HepG2 (cell line): ENCODE measurements at regions not wholly inside any gene's neighbourhood (a gene's known extent, or its start where the extent isn't known, plus 50 kb on each side); places are given as distances from the start of the nearest gene placed in this dataset.

Experiments
- FOXA1 ChIP-seq, 2 experiments: fragments of 450-650 bp in 1 of 2; sonication (generic) in 1 of 2; formaldehyde crosslinking in 1 of 2; IDR thresholded peaks; 2 replicates each; pipeline versions ENCODE4 v1.4.0 to v1.6.1; 2016 to 2020; ENCODE audit warnings: missing genetic modification reagents in 1 of 2
- GABPA ChIP-seq, 2 experiments: IDR thresholded peaks; 2 replicates each; pipeline ENCODE4 v1.6.1; 2011 to 2016; ENCODE audit warnings: low read depth in 2 of 2, low read length in 1 of 2, missing biosample characterization in 1 of 2, missing genetic modification characterization in 1 of 2
- NCOA2 ChIP-seq: sonication (generic); formaldehyde crosslinking; IDR thresholded peaks from 2 replicates; pipeline ENCODE4 v1.8.0; 2022; ENCODE audit warnings: inconsistent platforms
- NFKBIZ ChIP-seq: IDR thresholded peaks from 2 replicates; pipeline ENCODE4 v1.6.1; 2018; ENCODE audit warnings: missing genetic modification reagents, missing compliant biosample characterization
- POLR2A ChIP-seq, 2 experiments: IDR thresholded peaks; 2 replicates each; pipeline ENCODE4 v1.6.1; 2011; ENCODE audit warnings: low read depth in 2 of 2, low read length in 2 of 2, mild to moderate bottlenecking in 1 of 2, moderate library complexity in 1 of 2; ENCODE audit not compliant: insufficient read depth in 1 of 2
- SOX5 ChIP-seq: IDR thresholded peaks from 2 replicates; pipeline ENCODE4 v1.6.1; 2016; ENCODE audit warnings: borderline replicate concordance
- TCF12 ChIP-seq, 2 experiments: fragments of 450-650 bp in 1 of 2; sonication (generic) in 1 of 2; formaldehyde crosslinking in 1 of 2; IDR thresholded peaks; 2 replicates each; pipeline versions ENCODE4 v1.6.1 to v1.8.0; 2017 to 2022; ENCODE audit warnings: antibody characterized with exemption in 1 of 2, mild to moderate bottlenecking in 1 of 2, missing genetic modification reagents in 1 of 2, moderate library complexity in 1 of 2
- ZFX ChIP-seq: sonication (generic); formaldehyde crosslinking; IDR thresholded peaks from 2 replicates; pipeline ENCODE4 v1.4.0; 2020; ENCODE audit warnings: mild to moderate bottlenecking, low read depth, missing genetic modification reagents, moderate library complexity
- ZNF143 ChIP-seq: sonication (generic); formaldehyde crosslinking; IDR thresholded peaks from 2 replicates; pipeline ENCODE4 v1.4.0; 2020; ENCODE audit warnings: missing genetic modification reagents
- TF ChIP-seq, protein P1 (sequence below): sonication (generic); formaldehyde crosslinking; IDR thresholded peaks from 2 replicates; pipeline ENCODE4 v1.4.0; 2020; ENCODE audit warnings: missing genetic modification reagents, mild to moderate bottlenecking, borderline replicate concordance
- TF ChIP-seq, protein P2 (sequence below): sonication (generic); formaldehyde crosslinking; IDR thresholded peaks from 2 replicates; pipeline ENCODE4 v1.5.0; 2020; ENCODE audit warnings: mild to moderate bottlenecking, missing genetic modification reagents, moderate library complexity

DNA sequence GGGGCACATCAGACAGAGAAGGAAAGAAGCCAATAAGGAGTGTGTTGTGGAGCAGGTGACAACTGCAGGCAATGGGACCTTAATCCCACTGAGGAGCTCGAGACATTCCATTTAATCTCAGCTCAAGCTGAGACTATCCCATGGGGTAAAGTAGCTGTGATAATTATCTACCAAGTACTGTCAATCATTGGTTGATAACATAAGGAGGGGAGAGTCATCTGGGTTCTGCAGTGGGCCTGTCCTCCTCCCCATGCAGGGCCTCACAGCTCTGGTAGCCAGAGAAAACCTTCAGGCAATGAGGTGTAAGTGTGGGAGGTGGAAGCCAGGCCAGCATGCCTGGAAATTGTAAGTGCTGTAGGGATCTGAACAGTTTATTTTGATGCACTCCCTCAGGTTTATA, 375.0 kb upstream of the ARID1B start:
- TF ChIP-seq GABPA (IDR thresholded peaks at IDR 0.05; ENCODE audit: low read depth, low read length) (no peak), GABPA (CRISPR knock-in tag; IDR thresholded peaks at IDR 0.05; ENCODE audit: low read depth) (no peak), SOX5 (no peak), ZNF143 (CRISPR knock-in tag) (no peak), TCF12 (IDR thresholded peaks at IDR 0.05) (no peak), TCF12 (CRISPR knock-in tag; IDR thresholded peaks at IDR 0.05) (no peak), POLR2A (IDR thresholded peaks at IDR 0.05; ENCODE audit: insufficient read depth in 1 of 2, low read depth in 2 of 2, low read length in 2 of 2) (no peak), NCOA2 (CRISPR knock-in tag) (no peak), FOXA1 (IDR thresholded peaks at IDR 0.05) (no peak), FOXA1 (CRISPR knock-in tag; IDR thresholded peaks at IDR 0.05) (no peak), NFKBIZ (no peak), ZFX (CRISPR knock-in tag) (no peak)
- TF ChIP-seq, protein P1, sequence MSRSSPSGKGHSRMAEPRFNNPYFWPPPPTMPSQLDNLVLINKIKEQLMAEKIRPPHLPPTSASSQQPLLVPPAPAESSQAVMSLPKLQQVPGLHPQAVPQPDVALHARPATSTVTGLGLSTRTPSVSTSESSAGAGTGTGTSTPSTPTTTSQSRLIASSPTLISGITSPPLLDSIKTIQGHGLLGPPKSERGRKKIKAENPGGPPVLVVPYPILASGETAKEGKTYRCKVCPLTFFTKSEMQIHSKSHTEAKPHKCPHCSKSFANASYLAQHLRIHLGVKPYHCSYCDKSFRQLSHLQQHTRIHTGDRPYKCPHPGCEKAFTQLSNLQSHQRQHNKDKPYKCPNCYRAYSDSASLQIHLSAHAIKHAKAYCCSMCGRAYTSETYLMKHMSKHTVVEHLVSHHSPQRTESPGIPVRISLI (CRISPR knock-in tag) = no peak
- TF ChIP-seq, protein P2, sequence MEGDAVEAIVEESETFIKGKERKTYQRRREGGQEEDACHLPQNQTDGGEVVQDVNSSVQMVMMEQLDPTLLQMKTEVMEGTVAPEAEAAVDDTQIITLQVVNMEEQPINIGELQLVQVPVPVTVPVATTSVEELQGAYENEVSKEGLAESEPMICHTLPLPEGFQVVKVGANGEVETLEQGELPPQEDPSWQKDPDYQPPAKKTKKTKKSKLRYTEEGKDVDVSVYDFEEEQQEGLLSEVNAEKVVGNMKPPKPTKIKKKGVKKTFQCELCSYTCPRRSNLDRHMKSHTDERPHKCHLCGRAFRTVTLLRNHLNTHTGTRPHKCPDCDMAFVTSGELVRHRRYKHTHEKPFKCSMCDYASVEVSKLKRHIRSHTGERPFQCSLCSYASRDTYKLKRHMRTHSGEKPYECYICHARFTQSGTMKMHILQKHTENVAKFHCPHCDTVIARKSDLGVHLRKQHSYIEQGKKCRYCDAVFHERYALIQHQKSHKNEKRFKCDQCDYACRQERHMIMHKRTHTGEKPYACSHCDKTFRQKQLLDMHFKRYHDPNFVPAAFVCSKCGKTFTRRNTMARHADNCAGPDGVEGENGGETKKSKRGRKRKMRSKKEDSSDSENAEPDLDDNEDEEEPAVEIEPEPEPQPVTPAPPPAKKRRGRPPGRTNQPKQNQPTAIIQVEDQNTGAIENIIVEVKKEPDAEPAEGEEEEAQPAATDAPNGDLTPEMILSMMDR (CRISPR knock-in tag) = no peak
